H1 (cell line): ENCODE measurements at regions not wholly inside any gene's neighbourhood (a gene's known extent, or its start where the extent isn't known, plus 50 kb on each side); places are given as distances from the start of the nearest gene placed in this dataset.

Experiments used
- EP300 ChIP-seq, 2 experiments: IDR thresholded peaks; 1 replicate in 1 of 2; 2 replicates in 1 of 2; pipeline ENCODE4 v1.6.1; 2011 to 2012; ENCODE audit warnings: low read depth in 2 of 2, low read length in 2 of 2, mild to moderate bottlenecking in 2 of 2, borderline replicate concordance in 1 of 2, inconsistent platforms in 1 of 2, moderate library complexity in 1 of 2
- POU5F1 ChIP-seq: IDR thresholded peaks from 2 replicates; pipeline ENCODE4 v1.6.1; 2011; ENCODE audit warnings: low read depth, mild to moderate bottlenecking, low read length, moderate library complexity

GRCh38 chr2:43005975-43006833, 213.8 kb upstream of the HAAO start (continued):
- TF ChIP-seq EP300 (IDR thresholded peaks at IDR 0.05; ENCODE audit: borderline replicate concordance in 1 of 2, low read depth in 2 of 2, low read length in 2 of 2) (no peak), POU5F1 (no peak)
- TF ChIP-seq, all 59 proteins: peak for 0
